HG03280 (cell line): ENCODE measurements at regions not wholly inside any gene's neighbourhood (a gene's known extent, or its start where the extent isn't known, plus 50 kb on each side); places are given as distances from the start of the nearest gene placed in this dataset.
"Not testable (repeated sequence)": the region's sequence is repeated elsewhere in the genome, so short reads cannot be mapped to it uniquely, and the experiment has no call there.

Source experiments
- ATAC-seq: cut with Tn5 transposase; IDR thresholded peaks from one replicate; pipeline ENCODE4 v1.9.1; 2021; ENCODE audit warnings: mild to moderate bottlenecking, moderate library complexity; ENCODE audit not compliant: unreplicated experiment

DNA sequence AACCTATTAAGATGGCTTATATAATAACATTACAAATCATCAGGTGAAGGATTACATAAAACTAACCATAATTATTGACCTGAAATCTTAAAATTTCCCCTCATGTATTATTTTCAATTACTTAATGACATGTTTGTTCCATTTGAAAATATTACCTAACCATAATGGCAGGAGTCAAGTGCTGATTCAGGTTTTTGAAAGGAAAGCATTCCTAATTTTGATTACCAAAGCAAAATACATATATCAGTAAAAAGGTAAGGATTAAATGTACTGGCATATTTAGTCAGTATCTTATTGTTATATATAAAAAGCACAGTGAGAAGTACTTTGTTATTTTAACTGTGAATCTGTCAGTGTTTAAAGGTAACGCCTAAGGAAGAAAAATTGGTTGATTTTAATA lies 960.0 kb upstream of the CNTN5 start:
- no peak for ATAC-seq

DNA sequence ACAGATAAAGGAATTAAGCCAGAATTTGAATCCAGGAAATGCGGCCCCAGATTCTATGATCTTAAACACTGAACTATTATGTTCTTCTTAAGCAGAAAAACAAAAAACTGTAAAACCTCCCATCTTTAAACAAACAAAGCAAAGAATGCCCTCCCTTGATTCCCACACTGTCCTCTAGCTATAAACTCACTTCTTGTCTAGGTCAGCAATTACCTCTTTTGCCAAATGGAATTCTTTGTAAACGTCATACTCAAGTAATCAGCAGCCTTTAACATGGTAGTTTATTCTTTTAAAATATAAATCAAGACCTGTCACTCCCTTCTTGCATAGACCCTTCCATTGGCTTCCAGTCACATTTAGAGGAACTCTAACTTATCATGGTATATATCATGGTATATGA lies 958.9 kb upstream of the CNTN5 start:
- ATAC-seq = no peak

DNA sequence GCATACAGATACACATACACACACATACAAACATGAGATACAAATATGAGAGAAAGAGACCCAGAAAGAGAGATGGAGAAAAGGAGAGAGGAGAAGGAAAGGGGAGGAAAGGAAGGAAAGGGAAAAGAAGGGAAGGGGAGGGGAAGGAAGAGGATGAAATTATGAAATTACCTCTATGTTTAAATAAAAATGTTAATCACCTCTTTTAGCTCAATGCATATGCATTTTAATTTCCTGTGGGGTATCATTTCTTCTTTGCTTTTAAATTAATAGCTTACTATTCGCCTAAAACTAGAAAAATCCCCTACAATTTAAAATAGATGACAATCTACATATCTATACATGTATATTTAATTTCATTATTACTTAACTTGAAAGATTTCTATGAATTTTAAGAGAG lies 958.0 kb upstream of the CNTN5 start:
- ATAC-seq = no peak

DNA sequence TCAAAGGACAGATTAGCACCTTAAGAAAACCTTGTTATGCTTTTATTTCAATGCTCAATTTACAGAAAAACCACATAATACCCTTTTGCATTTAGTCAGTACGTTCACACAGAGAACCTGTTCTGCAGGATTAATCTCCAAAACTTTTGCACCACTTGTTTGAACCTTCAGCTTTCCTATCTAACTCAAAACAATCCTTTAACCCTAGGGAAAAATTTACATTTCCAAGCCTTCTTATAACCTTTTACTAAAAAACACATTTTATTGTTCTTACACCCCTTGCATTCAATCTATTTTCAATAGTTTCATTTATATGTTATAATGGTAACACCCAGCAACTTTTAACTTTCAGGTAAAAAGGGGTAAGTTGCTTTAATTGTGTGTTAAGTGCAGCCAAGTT lies 952.5 kb upstream of the CNTN5 start:
- no peak for ATAC-seq

DNA sequence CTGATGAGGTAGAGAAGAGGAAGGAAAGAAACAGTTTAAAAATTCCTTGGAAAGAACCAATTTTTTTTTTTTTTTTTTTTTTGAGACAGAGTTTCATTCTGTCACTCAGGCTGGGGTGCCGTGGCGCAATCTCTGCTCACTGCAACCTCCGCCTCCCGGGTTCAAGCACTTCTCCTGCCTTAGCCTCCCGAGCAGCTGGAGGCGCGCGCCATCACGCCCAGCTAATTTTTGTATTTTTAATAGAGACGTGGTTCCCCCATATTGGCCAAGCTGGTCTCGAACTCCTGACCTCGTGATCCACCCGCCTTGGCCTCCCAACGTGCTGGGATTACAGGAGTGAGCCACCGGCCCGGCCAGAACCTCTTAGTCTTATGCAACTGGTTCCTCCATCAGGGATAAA lies 951.6 kb upstream of the CNTN5 start:
- ATAC-seq = not testable (repeated sequence)

DNA sequence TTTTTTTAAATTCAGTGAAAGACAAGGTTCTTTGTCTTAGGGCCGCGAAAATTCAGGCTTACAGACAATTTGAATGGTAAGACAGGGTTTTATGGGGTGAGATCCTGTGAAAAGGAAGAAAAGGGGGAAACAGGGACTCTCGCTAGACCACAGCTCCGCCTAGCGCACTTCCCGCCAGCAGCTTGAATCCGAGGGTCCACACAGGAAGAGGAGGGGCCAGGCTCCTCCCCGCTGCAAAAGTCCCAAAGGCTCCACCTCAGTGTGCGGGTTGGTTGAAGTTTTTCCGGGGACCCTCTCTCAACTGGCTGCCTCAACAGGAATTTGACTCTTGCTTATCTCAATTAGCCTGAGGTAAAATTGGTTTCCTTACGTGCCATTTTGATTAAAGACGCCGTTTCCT lies 950.9 kb upstream of the CNTN5 start:
- ATAC-seq = no peak

DNA sequence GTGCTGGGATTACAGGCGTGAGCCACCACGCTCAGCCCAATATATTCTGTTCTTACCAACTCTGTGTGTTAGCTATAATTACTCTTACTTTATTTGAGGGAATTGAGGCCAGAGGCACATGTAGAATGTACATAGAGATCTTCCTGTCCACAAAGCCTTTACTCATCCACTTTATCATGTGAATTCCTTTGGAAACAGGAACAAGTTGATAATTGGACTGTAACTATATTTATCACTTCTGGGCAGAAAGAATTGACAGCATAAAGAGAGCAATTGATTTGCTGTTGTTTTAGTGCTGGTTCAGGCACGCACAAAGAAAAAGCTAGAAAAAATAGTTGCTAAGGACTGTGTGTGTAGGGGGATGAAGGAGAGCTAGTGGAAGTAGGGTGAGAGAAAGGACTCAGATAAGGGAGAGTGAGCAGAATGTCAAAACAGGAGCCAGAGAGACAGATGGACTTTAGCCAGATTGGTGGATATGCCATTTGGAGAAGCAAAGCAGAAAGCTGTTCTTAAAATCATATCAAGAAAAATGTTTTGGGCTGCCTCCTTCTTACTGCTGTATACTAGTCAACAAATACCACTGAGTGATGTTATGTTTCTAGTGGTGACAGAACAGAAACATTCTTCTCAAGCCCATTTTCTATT lies 929.8 kb upstream of the CNTN5 start:
- no peak for ATAC-seq

DNA sequence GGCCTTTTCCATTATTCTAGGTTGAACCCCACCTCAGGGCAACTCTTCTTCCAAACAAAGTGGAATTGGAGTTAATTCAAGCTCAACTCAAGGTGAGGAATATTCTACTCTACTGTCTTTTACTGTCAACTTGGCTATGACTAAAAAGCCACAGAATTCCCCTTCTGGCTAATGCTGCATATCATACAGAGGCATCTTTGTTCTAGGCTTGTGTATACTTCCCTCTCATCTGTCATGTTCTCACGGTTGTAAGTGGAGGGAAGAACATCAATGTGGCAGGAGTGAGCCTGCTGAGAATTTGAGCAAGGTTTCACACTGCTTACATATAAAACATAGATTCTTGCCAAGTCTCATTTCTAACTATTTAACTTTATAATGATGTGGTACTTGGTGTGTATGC lies 921.4 kb upstream of the CNTN5 start:
- ATAC-seq = no peak

DNA sequence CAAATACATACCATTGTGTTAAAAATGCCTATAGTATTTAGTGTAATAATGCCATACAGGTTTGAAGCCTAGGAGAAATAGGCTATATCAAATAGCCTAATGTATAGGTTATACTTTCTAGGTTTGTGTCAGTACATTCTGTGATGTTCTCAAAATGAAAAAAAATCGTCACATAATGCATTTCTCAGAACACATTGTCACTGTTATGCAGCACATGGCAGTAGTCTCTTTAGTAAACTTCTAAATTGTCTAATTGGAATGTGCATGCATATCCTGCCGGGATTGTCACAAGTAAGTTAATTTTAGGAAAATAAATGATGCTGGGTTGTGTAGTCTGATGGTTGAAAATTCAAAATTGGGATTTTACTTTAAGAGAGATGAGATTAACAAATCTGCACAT lies 920.1 kb upstream of the CNTN5 start:
- ATAC-seq = no peak

DNA sequence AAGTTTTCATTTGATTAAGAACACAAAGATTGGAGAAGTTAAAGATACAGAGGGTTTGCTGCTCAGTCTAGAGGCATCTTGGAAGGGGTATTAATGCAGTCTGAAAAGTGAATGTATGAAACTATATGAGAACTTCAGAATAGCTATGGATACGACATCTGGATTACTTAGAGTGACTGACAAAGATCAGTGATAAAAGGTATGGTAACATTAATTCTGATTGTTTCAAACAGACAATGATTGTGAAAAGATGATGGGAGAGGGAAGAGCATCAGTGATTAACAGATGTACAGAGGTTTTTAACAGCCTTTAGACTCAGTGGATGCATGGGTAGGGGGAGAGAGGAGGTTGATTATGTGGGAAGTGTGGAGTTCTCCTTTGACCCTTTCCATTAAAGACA lies 919.4 kb upstream of the CNTN5 start:
- no peak for ATAC-seq

DNA sequence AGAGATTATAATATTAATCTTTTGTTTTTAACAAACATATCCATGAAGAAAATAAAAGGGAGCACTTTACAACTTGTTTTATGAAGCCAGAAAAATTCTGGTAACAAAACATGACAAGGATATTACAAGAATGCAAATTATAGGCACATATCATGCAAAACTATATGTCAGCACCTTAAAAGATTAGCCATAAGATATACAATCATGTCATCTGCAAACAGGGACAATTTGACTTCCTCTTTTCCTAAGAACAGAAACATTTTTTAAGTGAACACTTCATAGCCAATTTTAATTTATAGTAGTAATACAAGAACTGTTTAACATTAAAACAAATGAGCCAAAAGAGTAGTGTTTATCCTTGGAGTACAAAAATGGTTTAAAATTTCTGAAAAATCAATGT lies 916.5 kb upstream of the CNTN5 start:
- ATAC-seq = no peak

DNA sequence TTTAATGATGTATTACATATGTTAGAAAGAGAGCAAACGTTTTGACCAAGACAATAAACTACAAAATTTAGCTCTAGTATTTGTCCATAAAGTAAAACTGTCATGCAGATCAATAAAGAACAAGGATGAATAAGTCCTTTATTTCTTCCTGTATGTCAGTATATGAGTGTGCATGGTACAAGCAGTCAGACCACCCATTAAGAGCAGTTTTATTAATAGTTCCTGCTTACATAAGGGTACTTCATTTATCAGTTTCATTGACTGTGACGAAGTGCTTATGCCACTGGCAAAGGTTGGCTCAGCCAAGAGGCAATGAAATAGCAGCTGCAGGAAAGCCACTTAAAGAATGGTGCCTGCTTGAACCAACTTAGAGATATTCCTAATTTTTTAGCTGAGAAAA lies 913.0 kb upstream of the CNTN5 start:
- ATAC-seq = no peak

DNA sequence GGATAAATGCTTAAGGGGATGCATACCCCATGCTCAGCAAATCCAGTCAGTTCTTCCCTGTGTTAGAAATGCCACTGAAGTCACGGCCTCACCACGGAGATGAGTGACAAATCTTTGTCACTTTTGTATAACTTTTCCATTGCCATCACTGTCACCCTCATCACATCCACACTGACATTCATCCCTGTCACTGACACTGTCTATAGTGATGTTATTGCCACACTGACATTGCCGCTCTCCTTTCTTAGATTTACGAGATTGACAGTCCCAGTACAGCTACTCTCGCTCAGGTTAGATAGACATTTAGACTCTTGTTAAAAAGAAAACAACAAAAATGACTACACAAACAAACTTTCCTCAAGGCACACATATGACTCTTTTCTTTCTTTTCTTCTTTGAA lies 910.7 kb upstream of the CNTN5 start:
- no peak for ATAC-seq

DNA sequence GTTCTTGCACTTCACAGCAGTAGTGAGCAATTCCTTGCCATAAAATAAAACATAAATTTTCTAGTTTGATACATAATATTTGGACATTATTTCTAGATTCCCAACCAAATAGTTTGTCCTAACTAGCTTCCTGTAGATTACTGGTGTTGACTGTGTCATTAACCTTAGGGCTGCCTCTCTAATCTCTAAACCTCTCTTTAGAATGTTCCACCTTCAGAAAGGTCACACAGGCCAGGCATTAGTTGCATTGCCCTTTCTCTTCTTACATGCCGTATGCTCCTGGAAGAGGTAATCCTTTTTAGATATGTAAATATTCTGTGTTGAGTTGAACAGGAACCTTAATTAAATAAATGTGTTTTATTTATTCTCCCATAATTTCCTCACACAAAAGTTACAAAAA lies 904.9 kb upstream of the CNTN5 start:
- ATAC-seq = no peak

DNA sequence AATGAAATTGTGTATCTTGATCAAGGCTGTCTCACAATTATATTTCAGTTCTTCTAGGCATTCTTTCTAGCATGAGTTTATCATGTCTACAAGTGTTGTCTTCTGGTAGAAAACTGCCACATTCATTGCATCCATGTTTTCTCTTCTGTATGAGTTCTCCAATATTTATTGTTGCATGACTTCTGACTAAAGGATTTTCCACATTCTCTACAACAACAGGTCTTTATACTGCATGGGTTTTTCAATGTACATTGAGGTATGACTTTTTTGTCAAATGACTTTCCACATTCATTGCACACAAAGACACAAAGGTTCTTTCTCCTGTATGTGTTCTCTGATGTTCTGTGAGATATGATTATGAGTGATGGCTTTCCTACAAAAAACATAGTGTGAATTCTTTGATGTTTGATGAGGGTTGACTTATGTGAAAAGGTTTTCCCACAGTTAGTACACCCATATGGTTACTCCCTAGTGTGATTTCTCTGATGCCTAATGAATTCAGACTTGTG lies 890.6 kb upstream of the CNTN5 start:
- ATAC-seq = no peak

DNA sequence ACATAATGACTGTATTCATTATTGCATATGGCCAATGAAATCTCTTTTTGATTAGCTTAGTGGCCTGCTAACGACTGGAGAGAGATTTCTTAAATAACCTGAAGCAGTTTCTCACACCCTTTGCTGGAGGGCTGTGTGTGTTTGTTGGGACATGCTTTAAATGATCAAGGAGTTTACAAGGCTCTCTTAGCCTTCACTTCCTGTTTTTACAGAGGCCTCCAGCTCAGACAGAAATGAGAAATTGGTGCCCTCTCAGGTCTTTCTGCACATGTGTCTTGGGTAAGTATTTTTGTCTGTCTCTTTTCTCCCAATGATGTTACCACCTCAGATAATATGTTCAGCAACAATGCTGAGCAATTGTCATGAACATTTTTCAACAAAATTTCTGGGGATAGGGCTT lies 884.4 kb upstream of the CNTN5 start:
- ATAC-seq = no peak

DNA sequence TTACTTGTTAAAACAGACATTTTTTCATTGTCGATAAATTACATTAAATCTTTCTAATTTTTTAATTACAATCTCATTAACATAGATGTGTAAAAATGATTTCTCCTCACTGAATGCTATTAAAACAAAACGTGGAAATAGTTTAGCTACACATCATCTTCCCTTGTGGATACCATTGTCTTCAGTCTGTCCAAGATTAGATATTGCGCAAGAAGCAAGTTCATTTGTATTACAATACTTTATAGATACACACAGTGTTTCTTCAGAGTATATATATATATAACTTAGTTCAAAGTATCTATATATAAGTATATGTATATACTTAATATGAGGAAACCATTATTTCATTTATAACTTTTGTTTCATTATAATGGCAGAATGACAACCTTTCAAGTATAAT lies 883.3 kb upstream of the CNTN5 start:
- no peak for ATAC-seq

DNA sequence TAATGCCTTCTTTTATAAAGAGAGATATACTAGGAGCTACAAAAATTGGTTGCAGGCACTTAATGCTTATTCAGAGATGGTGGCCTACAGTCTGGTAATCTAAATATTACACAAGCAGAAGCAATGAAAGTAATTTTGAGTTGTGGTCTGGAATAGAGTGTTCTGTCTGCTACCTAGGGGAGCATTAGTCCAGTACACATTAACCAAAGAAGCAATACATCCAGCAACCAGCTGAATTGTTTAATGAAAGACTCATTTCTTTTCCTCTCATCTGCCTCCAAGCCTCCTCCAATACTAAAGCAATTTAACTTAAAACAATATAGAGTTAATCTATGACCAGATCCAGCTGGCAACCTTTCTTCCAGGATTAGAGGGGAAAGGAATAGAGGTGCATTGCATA lies 877.1 kb upstream of the CNTN5 start:
- ATAC-seq = no peak

DNA sequence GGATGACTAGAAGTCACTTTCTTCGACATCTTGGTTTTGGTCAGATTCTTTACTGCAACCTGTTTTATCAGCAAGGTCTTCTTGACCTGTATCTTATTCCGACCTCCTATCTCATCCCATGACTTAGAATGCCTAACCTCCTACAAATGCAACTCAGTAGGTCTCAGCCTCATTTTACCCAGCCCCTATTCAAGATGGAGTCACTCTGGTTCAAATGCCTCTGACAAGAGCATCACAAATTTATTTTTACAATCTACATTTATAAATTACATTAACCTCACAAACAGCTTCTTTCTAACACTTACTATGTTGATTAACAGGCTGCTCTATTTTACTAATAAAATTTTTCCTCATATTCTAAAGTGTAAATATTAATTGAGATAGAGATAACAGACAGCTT lies 867.0 kb upstream of the CNTN5 start:
- no peak for ATAC-seq

DNA sequence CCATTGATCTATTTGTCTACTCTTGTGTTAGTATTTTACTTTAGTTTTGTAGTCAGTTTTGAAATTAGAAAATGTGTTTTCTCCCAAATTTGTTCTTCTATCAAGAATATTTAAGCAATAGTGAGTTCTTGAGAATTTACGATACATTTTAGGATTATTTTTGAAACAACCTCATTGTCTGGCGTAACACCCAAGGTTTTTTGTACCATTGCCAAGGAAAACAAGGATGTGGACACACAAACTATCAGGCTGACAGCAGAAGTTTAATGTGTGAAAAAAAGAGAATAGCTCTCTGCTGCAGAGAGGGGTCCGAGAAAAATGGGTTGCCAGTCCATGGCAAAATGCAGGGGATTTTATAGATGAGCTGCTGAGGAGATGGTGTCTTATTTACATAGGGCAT lies 865.1 kb upstream of the CNTN5 start:
- no peak for ATAC-seq

DNA sequence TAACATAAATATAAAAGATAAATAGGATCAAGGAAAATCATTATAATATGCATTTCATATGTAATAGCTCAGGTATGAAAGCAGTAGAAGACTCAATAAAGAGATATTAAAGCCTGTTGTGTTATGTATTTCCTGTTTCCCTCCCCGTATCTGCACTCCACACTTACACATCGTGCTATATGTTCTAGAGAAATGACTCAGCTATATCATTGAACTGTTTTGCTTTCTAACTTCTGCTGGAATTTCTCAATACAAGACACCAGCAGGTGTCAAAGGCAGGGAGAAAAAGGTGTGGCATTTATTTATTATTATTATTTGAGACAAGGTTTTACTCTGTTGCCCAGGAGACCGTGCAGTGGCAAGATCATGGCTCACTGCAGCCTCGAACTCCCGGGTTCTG lies 842.8 kb upstream of the CNTN5 start:
- ATAC-seq = no peak

DNA sequence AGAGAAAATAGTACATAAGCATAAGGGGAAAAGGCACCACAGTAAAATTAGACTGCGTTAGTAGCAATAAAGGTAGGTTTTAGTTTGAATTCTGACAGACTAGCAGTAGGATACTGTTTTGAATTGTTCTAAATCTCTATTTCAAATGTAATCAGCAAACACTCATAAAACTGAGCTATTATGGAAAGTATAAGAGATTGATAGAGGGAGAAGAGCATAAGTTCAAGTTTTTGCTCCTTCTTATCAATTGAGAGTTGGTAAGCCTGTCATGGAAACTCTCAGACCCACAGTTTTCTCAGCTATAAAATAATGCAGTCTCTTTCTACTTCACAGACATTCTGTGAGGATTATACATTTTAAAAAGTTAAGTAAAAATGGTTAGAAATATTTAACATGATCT lies 840.2 kb upstream of the CNTN5 start:
- ATAC-seq = no peak

DNA sequence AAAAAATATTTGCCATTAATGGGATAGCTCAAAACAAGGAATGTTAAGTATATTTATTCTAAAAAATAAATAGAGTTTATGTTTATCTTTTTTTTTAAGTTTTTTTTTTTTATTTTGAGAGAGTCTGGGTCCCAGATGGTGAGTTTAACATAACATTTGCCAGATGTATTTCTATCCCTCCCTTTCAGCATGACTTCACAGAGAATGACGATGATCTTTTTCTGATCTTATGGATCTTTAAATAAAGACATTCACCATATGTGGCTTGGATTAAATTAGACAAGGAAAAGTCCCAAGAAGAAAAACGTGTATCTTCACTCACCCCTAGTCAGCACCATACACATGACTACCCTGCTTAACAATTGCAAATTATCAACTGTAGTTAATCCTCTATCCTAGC lies 839.8 kb upstream of the CNTN5 start:
- ATAC-seq = no peak

DNA sequence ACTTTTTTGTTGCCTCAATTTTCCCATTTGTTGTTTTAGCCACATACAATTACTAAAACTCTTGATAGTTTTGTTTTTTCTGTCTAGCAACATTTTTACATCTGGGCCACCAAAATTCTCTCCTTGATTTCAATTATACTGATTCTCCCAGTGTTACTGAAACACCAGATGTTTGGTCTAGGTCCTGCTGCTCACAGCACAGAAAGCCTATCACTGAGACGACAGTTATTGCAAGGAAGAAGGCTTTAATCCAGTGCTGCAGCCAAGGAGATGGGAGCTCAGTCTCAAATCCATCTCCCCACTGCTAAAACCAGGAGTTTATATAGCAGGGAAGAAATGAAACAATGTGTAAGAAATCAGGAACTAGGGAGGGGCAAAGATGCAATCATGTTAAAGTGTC lies 837.7 kb upstream of the CNTN5 start:
- ATAC-seq = no peak
